TTC549 (cell line): ENCODE measurements at regions not wholly inside any gene's neighbourhood (a gene's known extent, or its start where the extent isn't known, plus 50 kb on each side); places are given as distances from the start of the nearest gene placed in this dataset.
A peak's percentile ranks its signal among the peaks of the same experiment; 100 is the strongest.
"Not testable (repeated sequence)": the region's sequence is repeated elsewhere in the genome, so short reads cannot be mapped to it uniquely, and the experiment has no call there.

Source experiments
- FAIRE-seq: peaks from 2 replicates; lab custom pipeline; 2012; peaks lifted over from hg19 to GRCh38; lab: Jason Lieb, UNC

DNA sequence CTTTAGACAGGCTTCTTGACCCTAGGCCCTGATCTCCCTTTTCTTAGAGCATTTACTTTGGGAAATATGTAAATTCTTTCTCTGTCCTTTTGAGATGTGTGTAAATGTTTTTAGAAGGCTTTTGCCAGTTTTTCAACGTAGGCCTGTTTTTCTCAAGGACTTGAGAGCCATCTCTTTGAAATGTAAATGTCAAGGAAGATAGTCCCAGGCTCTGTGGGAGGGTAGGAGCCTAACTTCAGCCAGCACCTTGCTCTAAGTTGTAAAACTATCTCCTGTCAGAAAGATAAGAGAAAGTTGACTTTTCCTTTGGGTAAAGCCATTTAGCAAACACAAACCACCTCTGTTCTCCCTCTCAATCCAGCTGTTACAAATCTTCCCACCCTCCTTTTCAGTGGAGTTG lies 219.8 kb downstream of the RPS29 start:
- no peak for FAIRE-seq

DNA sequence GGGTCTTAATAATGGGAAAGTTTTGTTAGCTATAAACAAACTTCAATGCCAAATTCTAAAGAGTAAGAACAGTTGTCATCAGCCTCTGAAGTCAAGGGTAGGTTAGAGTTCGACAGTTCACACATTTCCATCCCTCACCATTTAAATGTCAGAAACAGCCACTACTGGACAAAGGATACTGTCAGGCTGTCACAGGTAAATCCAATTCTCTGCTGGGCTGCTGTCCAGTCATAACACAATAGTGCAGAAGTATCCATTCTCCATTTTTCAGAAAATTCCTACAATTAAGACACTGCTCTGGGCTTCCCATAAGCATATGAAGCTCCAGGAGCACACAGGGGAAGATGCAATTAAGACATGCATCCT lies 221.4 kb downstream of the RPS29 start:
- FAIRE-seq = no peak

DNA sequence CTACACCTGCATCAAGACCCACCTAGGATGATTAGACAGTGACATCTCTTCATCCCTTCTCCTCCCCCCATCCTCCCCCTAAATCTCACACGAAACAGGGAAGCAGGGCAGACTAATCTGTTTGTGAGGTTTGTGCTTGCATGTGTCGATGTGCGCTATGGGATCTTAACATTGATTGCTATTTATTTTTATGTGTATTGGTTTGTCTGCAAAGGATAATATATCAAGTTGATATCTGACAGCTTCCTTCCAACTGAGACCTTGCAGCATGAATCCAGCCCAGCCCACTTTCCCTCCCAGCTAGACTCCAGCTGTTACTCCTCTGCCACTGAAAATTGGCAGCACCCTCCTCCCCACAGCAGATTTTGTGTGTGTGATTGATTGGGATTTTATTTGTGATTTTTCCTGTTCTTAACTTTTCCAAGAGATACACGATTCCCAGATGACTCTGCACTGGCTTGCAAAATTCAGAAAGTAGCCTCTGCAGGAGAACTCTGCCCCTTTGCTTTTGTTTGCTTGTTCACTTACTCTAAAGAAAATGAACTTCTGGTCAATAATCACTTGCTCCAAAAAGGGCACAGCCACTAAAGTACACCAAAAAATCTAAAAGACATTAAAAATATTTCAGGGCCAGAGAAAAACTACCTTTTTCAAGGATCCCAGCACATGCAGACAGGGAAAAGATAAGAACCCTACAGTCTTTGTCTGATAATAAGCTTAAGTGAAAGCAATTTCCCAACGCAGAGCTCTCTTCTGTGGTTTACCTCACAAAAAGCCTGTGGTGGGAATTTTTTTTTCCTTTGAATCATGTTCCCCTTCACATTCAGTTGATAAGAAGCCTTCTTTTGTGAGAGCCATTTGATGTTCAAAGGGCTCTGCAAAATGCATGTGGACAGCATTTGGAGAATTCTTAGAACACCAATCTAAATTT lies 222.1 kb downstream of the RPS29 start:
- no peak for FAIRE-seq

DNA sequence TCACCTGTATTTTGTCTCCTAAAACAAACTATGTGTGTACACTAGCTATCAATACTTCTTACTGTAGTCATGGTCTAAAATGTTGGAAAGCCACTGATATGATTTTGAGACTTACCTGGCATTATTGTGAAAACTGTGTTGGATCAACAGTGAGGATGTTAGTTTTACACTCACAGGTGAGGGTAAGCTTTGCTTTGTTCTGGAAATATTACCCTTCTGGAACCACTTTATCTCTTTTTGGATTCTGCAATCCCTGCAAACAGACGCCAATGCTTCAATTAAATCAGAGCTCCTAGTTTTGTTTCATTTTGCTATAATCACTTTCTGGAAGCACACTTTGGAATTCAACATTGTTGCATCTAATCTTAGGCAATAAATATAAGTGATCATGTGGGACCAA lies 223.3 kb downstream of the RPS29 start:
- no peak for FAIRE-seq

DNA sequence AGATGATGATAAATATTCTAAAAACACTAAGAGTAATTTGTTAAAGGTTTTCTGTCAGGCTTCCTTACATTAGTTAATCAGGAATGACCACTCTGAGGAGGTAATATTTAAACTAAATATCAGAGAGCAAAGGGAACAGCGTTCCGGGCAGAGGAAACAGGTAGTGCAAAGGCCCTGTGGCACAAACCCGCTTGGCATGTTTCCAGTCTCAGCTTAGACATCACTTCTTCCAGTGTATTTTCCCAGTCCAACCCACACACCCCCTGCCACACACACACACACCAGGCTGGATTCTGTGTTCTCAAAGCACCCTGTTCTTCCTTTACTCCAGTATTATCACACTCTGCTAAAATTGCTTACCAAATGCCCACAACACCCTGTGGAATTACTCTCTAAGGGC lies 247.1 kb downstream of the RPS29 start:
- FAIRE-seq = no peak

DNA sequence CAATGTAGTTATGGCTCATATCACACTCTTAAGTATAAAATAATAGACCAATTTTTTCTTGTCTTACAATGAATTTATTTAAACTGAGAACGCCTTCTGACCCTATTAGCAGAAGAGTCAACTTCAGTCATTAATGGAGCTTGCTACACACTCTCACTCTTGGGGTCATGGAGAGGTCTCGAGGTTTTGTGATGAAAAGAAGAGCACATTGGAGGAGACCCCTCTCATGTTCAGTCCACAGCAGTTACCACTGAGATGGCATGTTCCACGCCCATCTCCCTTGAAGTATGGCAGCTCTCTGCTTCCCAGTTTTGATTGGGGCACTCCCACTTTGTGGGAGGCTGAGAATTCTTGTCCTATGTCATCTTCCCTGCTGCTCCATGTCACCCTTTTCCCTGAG lies 266.4 kb downstream of the RPS29 start:
- no peak for FAIRE-seq

DNA sequence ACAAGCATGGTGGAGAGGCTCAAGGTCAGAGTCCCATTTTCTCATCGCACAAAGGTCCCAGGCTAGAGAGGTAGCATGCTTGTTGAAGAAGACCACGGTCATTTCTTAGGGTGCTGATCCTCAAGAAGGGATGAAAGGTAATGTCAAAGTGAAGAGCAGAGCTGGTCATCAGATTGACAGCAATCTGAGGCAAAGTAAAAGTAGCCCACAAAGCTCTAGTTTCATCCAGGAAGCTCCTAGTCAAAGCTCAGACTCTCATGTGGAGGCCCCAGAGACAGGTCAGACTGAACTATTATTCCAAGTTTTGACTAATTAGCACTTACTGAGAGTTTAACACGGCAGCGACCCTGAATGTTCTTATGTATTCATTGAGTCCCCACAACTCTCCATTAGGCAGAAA lies 270.6 kb downstream of the RPS29 start:
- FAIRE-seq = no peak

DNA sequence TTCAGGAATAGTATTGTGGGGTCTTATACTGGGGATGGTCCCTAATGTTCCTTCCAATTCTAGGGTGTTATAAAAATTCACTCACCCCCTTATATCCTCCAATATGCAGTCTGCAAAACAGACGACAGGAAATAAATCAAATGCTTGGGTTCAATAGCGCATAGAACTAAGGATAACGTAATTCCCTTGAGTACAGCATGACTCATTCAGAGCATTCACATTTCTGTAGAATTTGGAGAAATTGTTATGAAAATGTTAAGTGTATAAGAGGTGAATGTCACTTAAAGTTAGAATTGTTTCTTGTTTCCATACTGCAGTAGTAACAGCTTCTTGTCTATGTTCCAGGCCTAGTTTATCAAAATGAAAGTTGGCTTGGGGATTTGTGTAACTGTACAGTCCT lies 271.4 kb downstream of the RPS29 start:
- no peak for FAIRE-seq

DNA sequence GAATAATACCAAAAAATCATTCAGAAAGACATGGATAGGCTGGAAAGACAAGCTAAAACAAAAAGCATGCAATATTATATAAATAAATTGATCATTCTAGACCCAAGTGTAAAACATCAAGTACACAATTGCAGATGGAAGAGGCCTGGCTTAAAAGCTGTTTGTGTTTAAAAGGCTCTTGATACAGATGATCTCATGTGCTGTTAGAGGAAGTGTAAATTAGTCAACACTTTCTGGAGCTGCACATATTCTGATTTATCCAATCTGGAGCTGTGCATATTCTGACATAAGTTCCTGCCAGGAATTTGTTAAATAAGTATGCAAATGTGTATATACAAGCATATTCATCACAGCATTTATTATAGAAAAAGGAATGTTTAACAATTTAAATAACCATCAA lies 273.1 kb downstream of the RPS29 start:
- FAIRE-seq = no peak

DNA sequence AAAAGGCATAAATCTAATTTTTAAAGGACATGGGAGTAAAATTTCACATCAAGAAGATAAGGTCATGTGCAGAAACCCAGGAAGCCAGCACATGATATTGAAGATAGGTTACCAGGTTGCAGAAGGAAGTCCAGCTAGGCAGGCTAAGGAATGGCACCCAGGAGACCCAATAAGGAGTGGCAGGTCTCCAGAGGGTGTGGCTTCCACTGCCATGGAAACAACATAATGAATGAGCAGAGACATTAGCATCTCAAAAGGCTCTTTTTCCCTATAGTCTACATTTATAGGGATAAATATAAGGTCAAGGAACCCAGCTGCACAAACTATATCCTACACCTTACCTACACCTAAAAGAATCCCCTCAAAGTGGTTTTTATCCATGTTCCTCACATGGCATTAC lies 275.9 kb downstream of the RPS29 start:
- no peak for FAIRE-seq

DNA sequence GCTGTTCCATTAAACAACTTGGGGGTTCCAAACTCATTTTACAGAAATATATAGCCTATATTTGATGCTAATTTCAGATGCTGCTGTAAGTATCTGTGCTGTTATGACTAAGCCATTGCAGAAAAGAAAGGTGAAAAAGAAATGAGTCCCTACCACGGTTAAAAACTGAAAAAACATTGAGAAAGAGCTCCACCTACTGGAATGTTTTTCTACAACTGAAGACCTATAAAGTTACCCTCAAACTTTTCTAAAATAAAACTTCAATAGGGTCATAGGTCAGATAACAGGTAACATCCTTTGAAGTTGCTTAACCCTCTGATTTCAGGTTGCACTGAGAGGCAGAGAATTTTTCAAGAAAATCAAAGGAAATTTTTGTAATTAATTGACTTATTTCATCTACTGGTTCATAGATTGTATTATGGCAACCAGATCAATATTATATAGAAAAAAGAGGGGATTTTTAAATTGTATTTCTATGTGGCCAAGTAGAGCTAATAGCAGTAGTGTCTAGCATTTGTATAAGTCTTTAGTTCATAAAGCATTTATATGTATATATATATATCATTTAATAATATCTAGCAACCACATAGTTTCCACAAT lies 279.9 kb downstream of the RPS29 start:
- peak; percentile 58 for FAIRE-seq

DNA sequence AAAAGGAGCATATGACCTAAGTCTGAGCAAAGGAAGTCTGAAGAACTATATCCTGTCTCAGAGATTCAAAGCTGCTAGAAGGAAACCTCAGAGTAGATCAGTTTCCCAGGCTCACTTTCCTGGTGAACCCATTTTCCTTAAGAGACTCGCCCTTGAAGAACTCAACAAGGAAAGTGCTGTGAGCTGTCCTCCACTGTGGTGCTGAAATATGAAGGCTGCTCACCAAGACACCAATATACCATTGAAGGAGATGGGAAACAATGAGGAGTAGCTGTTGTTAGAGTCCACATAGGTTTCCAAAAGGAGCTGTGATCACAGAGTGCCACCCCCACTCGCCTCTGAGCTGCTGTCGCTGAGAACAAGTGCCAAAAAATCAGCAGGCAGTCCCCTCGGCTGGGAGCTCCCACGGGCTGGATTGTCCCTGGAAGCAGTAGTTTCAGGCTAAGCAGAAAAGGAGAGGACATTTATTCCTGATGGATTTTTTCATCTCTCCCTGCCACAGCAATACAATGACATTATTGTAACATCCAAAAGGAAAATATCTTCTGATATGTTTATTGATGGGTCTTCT lies 282.1 kb downstream of the RPS29 start:
- FAIRE-seq = no peak

DNA sequence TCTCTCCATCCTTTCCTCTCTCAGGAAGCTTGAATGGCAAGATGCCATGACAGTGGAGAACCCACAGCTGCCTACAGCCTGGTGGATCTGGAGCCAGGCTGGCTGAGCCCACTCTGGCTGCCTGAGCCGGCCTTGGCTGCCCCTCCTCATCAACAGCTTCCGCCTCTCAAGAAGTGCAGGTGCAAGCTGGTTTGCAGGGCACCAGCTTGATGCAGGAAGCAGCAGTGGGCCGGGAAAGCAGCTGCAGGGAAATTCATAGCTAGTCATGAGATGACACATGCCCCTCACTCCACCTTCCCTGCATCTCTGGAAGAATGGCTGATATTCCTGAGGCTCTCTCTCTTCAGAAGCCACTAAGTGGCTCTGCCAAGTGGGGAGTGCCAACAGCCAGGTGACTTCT lies 289.1 kb downstream of the RPS29 start:
- no peak for FAIRE-seq

DNA sequence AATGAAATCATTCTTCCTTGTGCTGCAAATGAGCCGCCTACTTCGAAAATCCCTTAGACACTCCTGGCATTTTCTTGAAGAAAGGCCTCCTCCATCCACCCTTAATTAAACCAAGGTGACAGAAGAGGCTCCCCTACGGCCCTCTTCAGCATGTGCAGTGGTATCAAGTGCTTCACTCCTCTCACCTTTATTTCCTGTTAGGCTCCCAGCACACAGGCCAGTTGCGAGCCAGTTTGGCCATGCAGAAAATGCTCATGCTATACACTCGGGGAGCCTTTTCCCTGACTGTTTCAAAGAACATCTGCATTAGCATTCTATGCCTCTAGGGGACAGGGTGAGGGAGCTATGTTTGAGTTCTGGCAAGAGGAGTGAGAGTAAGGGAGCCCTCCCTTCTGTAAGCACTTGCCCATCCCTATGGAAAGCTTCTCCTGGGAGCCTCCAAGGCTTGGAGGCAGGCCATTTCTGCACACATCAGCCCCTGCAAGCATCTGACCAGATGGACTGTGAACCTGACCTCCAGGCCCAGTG lies 291.5 kb downstream of the RPS29 start:
- no peak for FAIRE-seq

DNA sequence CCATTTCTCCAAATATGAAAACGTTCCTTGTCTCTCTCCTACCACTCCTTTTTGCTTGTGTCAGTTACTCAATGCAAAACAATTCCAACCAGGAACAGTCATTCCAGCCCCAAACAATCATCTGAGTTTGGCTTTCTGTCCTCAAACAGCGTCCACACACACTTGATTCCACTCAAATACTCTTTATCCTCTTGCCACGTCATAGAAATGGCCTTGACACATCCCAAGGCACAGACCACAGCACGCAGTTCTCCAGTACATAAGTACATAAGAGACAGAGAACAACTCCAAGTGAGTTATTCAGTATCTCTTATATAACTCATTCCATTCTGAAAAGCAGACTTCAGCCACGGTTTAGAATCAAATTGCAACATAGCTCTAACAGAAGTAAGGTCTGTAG lies 299.2 kb downstream of the RPS29 start:
- no peak for FAIRE-seq

DNA sequence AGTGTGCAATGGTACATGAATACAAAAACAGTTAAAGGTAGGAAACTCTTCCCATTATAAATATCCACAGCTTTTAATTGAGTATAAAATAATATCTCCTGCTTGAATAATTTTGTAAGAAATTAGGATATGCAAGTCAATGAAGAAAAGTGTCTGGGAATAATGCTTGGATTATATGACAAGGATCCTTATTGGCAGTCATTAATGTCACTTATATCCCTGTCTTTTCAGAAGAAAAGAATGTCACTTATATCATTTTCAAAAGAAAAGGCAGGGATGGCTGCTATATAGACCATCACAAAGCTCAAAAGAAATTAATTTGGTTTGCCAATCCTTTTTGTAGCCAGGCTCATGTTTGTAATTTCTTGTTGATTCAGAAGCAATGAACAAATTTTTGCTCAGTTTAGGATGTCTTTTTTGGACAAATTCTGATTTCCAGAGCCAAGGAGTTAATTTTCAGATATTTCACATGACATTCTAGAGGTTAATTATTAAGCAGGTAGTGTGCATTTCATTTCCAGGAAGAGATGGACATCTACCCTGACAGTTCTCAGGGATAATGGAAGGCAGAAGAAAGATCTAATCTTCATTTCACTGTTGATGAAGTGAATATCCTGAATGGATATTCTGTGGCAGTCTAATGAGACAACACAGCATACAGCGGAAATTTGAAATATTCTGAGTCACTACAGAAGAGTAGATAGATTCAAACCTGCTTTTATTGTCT lies 299.8 kb downstream of the RPS29 start:
- no peak for FAIRE-seq

DNA sequence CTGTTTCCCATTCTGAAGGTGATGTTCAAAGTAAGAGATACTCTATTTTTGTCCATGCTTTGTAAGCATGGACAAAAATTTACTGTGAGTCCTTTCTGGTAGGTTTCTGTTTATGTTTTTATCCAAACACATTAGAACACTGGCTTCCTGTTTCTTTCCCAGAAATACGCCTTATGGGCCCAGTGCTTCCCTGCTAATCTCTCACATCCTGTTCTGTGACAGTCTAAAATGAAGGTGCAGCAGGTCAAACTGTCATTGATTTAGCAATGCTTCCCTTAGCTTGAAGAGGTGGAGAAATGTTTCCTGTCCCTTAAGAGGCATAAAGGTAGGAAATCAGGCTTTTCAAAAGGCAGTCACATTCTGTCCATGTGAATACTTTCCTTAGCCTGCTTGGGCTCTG lies 305.6 kb downstream of the RPS29 start:
- FAIRE-seq = no peak

DNA sequence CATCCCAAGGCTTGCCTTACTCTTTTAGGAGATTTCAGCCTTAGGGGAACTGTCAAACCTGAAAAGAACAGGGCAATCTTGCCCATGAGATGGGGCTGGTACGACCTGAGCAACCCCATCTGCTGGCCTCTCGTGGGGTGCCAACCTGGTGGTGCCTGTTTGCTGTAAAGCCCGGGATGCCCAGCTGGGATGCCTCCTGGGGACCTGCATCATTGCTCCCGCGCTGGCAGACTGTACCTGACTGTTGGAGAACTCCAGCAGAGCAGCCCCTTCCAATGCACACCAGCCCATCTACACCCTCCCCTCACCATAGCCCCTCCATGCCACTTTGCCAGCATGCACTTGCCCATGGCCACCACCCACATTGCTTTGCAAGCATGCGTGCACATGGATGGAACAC lies 335.7 kb downstream of the RPS29 start:
- no peak for FAIRE-seq

DNA sequence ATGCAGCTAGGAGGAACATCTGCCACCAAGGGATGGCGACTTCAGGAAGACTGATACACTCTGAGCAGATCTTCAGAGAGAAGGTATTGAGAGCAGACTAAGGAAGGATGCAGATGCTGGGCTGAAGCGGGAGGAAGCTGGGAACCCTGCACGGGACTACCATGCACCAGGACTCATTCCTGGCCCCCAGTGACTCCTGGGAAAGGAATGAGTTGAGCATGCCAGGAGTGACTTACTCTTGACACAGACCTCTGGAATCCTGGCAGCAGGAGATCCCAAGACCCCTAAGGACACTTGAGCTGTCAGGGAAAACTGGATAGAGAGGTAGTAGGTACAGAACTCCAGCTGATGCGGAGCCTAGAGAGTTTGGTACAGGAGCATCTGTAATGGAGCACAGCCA lies 336.1 kb downstream of the RPS29 start:
- FAIRE-seq = no peak

DNA sequence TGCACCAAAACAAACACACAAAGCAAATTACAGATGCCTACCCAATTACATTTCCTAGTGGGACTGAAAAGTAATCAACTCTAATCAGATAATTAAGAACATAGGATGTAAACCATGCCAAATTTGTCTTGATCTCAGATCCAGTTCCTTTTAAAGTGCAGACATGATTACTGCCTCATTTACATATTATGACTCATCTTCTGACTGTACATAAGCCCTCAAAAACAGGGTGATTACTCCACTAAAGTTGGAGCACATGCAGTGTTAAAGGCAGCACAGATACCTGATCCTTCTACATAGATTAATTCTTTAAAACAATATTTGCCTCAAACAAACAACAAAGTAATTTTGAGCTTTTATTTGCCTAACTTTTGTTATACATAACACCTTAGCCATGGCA lies 337.2 kb downstream of the RPS29 start:
- no peak for FAIRE-seq

DNA sequence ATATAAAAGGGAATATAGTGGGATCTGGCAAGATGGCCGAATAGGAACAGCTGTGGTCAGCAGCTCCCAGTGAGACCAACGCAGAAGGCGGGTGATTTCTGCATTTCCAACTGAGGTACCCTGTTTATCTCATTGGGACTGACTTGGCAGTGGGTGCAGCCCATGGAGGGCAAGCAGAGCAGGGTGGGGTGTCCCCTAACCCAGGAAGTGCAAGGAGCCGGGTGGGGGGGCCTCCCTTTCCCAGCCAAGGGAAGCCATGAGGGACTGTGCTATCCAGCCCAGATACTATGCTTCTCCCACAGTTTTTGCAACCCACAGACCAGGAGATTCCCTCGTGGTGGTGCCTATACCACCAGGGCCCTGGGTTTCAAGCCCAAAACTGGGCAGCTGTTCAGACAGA lies 342.4 kb downstream of the RPS29 start:
- not testable (repeated sequence) for FAIRE-seq

DNA sequence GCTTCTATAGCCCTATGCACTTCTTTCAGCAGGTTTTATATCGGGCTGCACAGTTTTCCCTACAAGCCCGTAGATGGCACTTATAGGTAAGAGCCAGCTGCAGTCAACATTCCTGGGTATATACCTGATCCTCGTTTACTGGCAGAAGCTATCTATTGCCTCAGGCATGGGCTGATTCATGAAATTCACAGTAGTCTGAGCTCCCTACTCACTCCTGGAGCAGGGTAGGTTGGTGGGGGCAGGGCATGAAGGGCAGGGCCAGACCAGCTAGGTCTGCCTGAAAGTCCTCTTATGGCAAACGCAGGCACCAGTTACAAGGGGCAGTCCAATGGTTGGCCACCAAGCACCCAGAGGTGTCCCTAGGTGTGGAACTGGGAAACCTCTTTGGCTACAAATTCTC lies 345.8 kb downstream of the RPS29 start:
- FAIRE-seq = no peak

DNA sequence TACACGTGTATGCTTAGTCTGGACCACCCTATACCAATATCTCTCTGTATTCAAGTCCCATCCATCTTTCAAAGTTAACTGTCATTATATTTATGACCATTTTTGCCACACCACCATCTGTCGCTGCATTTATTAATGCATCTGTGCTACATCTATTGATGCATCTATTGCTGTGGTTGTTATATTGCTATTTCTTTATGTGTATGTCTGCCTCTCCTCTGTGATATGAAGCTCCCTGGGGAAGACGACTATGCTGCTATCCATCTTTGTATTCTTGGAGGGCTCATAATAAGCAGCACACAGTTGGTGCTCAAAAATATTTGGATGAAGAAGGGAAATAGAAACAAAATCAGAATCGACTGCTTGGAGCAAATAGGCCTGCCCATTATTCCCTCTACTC lies 357.6 kb downstream of the RPS29 start:
- FAIRE-seq = no peak
